Osteoblast (primary cell): ENCODE measurements at regions not wholly inside any gene's neighbourhood (a gene's known extent, or its start where the extent isn't known, plus 50 kb on each side); places are given as distances from the start of the nearest gene placed in this dataset.
A peak's percentile ranks its signal among the peaks of the same experiment; 100 is the strongest.

Source experiments
- DNase-seq: peaks from one replicate; pipeline ENCODE4 v3.0.0; 2011; ENCODE audit warnings: low spot score, mixed read lengths; ENCODE audit not compliant: insufficient read length; ENCODE audit errors: missing footprints
- H2AFZ ChIP-seq: 2 replicates; pipeline ENCODE4 v1.6.0; 2011; ENCODE audit warnings: mild to moderate bottlenecking, low read length
- H3K27ac ChIP-seq: 2 replicates; pipeline ENCODE4 v1.5.1; 2011; ENCODE audit warnings: mild to moderate bottlenecking, low read depth, low read length, moderate library complexity
- H3K27me3 ChIP-seq: 2 replicates; pipeline ENCODE4 v1.6.0; 2012; ENCODE audit warnings: mild to moderate bottlenecking, control low read depth, inconsistent platforms, low read length, moderate library complexity; ENCODE audit not compliant: insufficient read depth
- H3K36me3 ChIP-seq: 2 replicates; pipeline ENCODE4 v1.5.1; 2011; ENCODE audit warnings: mild to moderate bottlenecking, low read length, control low read depth, moderate library complexity; ENCODE audit not compliant: insufficient read depth
- H3K4me1 ChIP-seq: 2 replicates; pipeline ENCODE4 v1.5.1; 2011; ENCODE audit warnings: mild to moderate bottlenecking, low read length, control low read depth, moderate library complexity; ENCODE audit not compliant: insufficient read depth
- H3K4me2 ChIP-seq: 2 replicates; pipeline ENCODE4 v1.6.0; 2011; ENCODE audit warnings: mild to moderate bottlenecking, low read length; ENCODE audit not compliant: insufficient read depth
- H3K4me3 ChIP-seq: fragments of 200-600 bp; sonication (generic); 3 replicates; pipeline ENCODE4 v1.5.1; 2012; ENCODE audit warnings: mild to moderate bottlenecking, low read length, inconsistent platforms; ENCODE audit not compliant: insufficient read depth
- H3K79me2 ChIP-seq: 2 replicates; pipeline ENCODE4 v1.6.0; 2012; ENCODE audit warnings: mild to moderate bottlenecking, low read length, control low read depth, inconsistent platforms; ENCODE audit not compliant: insufficient read depth
- H3K9me3 ChIP-seq: 2 replicates; pipeline ENCODE4 v1.5.1; 2011; ENCODE audit warnings: low read depth, low read length, control low read depth
- H4K20me1 ChIP-seq: 2 replicates; pipeline ENCODE4 v1.6.0; 2012; ENCODE audit warnings: mild to moderate bottlenecking, low read length, control low read depth; ENCODE audit not compliant: insufficient read depth
- TF ChIP-seq, protein P1 (sequence below): IDR thresholded peaks from 2 replicates; pipeline ENCODE4 v1.5.1; 2011; ENCODE audit warnings: mild to moderate bottlenecking, low read depth, low read length, moderate library complexity; ENCODE audit errors: extremely low read depth

DNA sequence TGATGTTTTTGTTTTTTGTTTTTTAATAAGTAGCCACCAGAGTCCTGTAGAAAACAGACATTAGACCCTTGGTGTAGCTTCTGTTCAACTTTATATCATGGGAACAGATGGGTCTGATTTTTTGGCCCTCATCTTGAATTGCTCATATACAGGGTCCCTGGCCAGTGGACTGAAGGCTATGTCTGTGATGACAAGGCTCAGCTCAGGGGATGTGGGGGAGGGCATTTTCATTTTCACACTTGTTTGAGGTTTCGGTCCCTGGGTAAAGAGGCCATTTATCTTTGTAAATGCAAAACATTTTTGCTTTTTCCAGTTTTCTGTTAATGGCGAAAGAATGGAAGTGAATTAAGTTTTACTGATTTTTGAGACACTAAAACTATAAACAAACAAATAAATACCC is 257.6 kb upstream of the PHYHIPL start:
- TF ChIP-seq, protein P1, sequence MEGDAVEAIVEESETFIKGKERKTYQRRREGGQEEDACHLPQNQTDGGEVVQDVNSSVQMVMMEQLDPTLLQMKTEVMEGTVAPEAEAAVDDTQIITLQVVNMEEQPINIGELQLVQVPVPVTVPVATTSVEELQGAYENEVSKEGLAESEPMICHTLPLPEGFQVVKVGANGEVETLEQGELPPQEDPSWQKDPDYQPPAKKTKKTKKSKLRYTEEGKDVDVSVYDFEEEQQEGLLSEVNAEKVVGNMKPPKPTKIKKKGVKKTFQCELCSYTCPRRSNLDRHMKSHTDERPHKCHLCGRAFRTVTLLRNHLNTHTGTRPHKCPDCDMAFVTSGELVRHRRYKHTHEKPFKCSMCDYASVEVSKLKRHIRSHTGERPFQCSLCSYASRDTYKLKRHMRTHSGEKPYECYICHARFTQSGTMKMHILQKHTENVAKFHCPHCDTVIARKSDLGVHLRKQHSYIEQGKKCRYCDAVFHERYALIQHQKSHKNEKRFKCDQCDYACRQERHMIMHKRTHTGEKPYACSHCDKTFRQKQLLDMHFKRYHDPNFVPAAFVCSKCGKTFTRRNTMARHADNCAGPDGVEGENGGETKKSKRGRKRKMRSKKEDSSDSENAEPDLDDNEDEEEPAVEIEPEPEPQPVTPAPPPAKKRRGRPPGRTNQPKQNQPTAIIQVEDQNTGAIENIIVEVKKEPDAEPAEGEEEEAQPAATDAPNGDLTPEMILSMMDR: no peak
- Histone ChIP-seq H3K4me3 (no peak overlapping the region), H3K27ac (no peak overlapping the region), H3K36me3 (no peaks in the 10 kb centered on the region), H3K4me2 (no peak overlapping the region), H3K79me2 (no peaks in the 10 kb centered on the region), H4K20me1 (no peaks in the 10 kb centered on the region), H3K9me3 (no peaks in the 10 kb centered on the region), H3K4me1 (peaks cover 24% of the 10 kb centered on the region), H3K27me3 (no peaks in the 10 kb centered on the region), H2AFZ (no peak overlapping the region)
- no peak for DNase-seq

DNA sequence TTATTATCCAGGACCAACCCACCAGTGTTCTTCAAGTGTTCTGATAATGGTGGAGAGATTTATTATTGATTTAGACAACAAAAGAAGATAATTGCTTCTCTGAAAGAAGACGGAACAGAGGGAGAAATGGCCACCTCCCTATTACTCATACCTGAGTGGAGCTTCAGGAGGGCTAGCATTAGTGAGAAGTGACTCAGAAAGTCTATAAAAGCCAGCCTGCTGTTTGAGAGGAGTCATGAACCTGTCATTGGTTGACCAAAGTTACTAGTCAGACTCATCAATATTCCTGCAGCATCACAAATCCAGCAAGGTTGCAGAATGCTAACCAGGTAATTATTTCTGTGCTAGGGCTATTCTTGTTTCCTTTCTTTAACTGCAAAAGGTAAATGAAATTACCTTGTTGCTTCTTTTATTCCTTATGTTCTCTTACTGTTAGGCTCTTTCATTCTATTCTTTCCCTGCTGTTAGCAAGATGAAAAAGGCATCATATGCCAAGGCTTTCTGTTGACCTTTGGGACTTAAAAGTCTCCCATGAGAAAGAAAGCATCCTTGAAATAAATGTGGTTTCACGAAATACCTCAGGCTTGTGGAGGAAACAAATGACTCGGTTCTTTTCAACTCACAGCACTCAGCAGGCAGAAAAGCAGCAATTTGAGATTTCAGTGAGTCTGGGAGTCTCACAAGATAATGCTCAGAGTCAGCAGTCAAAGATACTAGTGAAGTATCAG is 256.4 kb upstream of the PHYHIPL start:
- peak overlapping the region; percentile 50 for H3K27ac ChIP-seq
- H2AFZ ChIP-seq: no peak overlapping the region
- no peaks in the 10 kb centered on the region for H3K9me3 ChIP-seq

DNA sequence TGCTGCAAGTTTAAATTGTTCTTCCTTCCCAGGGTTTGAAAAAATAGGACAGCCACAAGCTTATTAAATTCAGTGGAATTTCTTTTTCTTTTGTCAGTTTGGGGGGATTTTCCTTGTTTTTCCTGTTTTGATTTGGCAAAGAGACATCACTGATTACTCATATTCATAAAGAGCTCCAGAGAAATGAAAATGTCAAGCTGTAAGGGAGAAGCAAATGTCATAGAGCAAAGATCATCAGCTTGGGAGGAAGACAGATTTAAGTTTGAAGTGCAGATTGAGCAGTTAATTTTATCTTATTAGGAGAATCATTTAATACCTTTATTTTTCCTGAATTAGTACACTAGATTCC is 255.8 kb upstream of the PHYHIPL start:
- no peaks in the 10 kb centered on the region for H3K27me3 ChIP-seq
- H2AFZ ChIP-seq: no peak overlapping the region
- H3K27ac ChIP-seq: peak overlapping the region; percentile 50
- no peak overlapping the region for H3K4me3 ChIP-seq
- DNase-seq: no peak
- peaks cover 24% of the 10 kb centered on the region for H3K4me1 ChIP-seq
- H3K9me3 ChIP-seq: no peaks in the 10 kb centered on the region
- H3K36me3 ChIP-seq: no peaks in the 10 kb centered on the region
- no peaks in the 10 kb centered on the region for H3K79me2 ChIP-seq
- H3K4me2 ChIP-seq: peak overlapping the region; percentile 71
- no peaks in the 10 kb centered on the region for H4K20me1 ChIP-seq
- TF ChIP-seq, protein P1: no peak

More for the DNA sequence above, 256.4 kb upstream of the PHYHIPL start:
- H3K27me3 ChIP-seq: no peaks in the 10 kb centered on the region
- H3K4me3 ChIP-seq: no peak overlapping the region
- H3K4me1 ChIP-seq: peaks cover 24% of the 10 kb centered on the region
- H3K79me2 ChIP-seq: no peaks in the 10 kb centered on the region
- DNase-seq: peak; percentile 89
- TF ChIP-seq, protein P1: no peak
- no peaks in the 10 kb centered on the region for H3K36me3 ChIP-seq
- H3K4me2 ChIP-seq: peak overlapping the region; percentile 71
- H4K20me1 ChIP-seq: no peaks in the 10 kb centered on the region

DNA sequence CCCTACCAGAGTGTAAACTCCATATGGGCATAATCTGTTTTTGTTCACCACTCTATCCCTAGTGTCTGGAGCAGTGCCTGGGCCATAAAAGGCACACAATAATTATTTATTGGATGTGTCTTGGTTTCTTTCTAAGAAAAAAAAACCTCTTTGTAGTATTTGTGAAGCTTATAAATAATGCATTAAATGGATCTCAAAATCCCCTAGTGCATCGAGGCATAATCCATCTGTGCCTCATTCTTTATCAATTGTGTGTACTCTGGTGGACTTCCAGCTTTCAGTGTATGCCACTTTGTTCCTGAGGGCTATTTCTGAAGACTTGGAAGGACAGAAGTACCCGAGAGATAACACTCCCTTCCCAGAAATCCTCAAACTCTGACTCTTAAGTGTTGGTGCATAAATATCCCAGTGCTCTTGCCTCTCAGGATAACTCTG is 255.0 kb upstream of the PHYHIPL start:
- no peak for DNase-seq

More for the DNA sequence above, 255.0 kb upstream of the PHYHIPL start:
- Histone ChIP-seq H3K27ac (peak overlapping the region; percentile 50), H3K79me2 (no peaks in the 10 kb centered on the region), H3K9me3 (no peaks in the 10 kb centered on the region), H3K4me1 (peaks cover 24% of the 10 kb centered on the region), H4K20me1 (no peaks in the 10 kb centered on the region), H3K36me3 (no peaks in the 10 kb centered on the region), H3K4me2 (peak overlapping the region; percentile 71), H3K4me3 (no peak overlapping the region), H3K27me3 (no peaks in the 10 kb centered on the region), H2AFZ (peak overlapping the region; percentile 79)
- TF ChIP-seq, protein P1: no peak
